HEK293 (cell line): ENCODE measurements at regions not wholly inside any gene's neighbourhood (a gene's known extent, or its start where the extent isn't known, plus 50 kb on each side); places are given as distances from the start of the nearest gene placed in this dataset.

ENCODE experiments used
- GLI2 ChIP-seq: fragments of 450-650 bp; formaldehyde crosslinking; IDR thresholded peaks from 2 replicates; pipeline ENCODE4; 2017; ENCODE audit warnings: missing biosample characterization, missing genetic modification characterization, low read depth, borderline replicate concordance
- TCF7L2 ChIP-seq: IDR thresholded peaks from 2 replicates; pipeline ENCODE4 v1.6.1; 2011; ENCODE audit warnings: low read depth, mild to moderate bottlenecking, inconsistent platforms, low read length, moderate library complexity, borderline replicate concordance
- TF ChIP-seq, protein P1 (sequence below): fragments of 450-650 bp; formaldehyde crosslinking; optimal IDR thresholded peaks from 2 replicates; pipeline ENCODE3; 2016; ENCODE audit warnings: missing biosample characterization, mild to moderate bottlenecking, missing genetic modification characterization

DNA sequence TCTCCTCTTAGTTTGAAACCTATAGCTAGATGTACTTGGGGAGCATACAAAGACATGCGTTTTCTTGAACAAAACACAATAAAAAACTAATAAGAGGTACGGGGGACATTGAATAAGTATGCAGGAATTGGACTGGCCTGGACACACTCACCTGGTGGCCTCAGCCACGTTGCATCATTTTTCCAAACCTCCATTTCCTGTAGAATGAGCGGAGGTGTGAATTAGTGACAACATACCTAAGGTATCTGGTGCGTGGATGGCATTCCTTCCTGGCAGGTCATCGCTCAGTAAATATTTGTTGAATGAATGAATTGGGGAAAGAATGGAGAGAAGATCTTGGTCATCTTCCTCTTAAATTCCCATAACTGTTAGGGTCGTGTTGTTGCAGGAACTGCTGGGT is 103.2 kb upstream of the CTBP2 start:
- TF ChIP-seq TCF7L2 (no peak), GLI2 (no peak)
- TF ChIP-seq, protein P1, sequence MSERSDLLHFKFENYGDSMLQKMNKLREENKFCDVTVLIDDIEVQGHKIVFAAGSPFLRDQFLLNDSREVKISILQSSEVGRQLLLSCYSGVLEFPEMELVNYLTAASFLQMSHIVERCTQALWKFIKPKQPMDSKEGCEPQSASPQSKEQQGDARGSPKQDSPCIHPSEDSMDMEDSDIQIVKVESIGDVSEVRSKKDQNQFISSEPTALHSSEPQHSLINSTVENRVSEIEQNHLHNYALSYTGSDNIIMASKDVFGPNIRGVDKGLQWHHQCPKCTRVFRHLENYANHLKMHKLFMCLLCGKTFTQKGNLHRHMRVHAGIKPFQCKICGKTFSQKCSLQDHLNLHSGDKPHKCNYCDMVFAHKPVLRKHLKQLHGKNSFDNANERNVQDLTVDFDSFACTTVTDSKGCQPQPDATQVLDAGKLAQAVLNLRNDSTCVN, result no peak
